GM12864 (cell line): ENCODE measurements at regions not wholly inside any gene's neighbourhood (a gene's known extent, or its start where the extent isn't known, plus 50 kb on each side); places are given as distances from the start of the nearest gene placed in this dataset.

Source experiments
- DNase-seq: peaks from one replicate; pipeline ENCODE4 v3.0.0-alpha.2; 2011; ENCODE audit warnings: low read depth
- H3K4me3 ChIP-seq: 2 replicates; pipeline ENCODE4 v1.5.1; 2011; ENCODE audit warnings: mild to moderate bottlenecking, low read depth, low read length, control low read depth
- TF ChIP-seq, protein P1 (sequence below): IDR thresholded peaks from 2 replicates; pipeline ENCODE4 v1.5.1; 2011; ENCODE audit warnings: low read depth, mild to moderate bottlenecking, moderate library complexity, low read length, control low read depth, inconsistent platforms; ENCODE audit errors: missing control alignments

DNA sequence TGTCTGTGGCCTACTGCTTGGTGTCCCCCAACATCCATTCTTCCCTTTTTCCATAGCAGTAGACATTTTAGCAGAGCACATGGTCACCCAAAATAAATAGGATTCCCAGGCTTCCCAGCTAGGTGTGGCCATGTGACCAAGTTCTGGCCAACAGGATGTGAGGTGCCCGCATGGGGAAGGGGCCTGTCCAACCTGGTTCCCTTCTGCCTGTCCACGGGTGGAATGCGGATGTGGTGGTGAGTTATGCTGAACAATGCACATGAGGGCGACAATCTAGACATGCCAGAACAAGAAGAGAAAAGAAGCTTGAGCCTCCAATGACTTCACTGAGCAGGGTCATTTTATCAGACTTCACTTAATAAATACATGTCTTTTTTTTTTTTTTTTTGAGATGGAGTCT is 77.6 kb upstream of the DLG1 start:
- DNase-seq = no peak
- no peak overlapping the region for H3K4me3 ChIP-seq
- TF ChIP-seq, protein P1, sequence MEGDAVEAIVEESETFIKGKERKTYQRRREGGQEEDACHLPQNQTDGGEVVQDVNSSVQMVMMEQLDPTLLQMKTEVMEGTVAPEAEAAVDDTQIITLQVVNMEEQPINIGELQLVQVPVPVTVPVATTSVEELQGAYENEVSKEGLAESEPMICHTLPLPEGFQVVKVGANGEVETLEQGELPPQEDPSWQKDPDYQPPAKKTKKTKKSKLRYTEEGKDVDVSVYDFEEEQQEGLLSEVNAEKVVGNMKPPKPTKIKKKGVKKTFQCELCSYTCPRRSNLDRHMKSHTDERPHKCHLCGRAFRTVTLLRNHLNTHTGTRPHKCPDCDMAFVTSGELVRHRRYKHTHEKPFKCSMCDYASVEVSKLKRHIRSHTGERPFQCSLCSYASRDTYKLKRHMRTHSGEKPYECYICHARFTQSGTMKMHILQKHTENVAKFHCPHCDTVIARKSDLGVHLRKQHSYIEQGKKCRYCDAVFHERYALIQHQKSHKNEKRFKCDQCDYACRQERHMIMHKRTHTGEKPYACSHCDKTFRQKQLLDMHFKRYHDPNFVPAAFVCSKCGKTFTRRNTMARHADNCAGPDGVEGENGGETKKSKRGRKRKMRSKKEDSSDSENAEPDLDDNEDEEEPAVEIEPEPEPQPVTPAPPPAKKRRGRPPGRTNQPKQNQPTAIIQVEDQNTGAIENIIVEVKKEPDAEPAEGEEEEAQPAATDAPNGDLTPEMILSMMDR = no peak

DNA sequence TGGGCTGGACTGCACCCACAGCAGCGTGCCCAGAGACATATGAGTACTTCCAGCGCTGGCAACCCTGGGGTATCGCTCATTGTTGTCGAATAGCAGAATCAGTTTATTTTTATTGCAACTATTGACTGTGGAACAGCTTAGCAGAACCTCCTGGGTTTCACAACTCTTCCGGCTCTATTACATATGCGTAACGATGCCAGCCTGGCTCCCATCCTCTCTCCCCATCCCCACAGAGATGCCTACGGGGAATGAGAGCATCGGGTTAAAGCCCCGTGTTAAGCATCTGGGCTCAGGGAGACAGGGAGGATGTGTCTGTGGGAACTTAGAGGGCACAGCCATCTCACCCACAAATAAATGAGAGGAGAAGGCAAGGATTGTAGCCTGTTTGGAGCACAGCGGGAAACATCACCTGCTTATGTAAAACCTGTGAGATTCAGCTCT is 76.6 kb upstream of the DLG1 start:
- no peak overlapping the region for H3K4me3 ChIP-seq
- TF ChIP-seq, protein P1 = no peak

DNA sequence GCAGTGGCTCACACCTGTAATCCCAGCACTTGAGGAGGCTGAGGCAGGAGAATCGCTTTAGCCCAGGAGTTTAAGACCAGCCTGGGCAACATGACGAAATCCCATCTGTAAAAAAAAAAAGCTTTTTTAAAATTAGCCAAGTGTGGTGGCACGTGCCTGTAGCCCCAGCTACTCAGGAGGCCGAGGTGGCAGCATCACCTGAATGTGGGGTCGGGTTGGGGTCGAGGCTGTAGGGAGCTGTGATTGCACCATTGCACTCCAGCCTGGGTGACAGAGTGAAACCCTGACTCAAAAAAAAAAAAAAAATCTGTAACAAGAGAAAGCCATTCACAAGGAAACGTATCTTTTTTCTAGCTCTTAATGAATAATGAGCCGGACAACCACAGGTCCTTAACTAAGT is 74.7 kb upstream of the DLG1 start:
- H3K4me3 ChIP-seq = no peak overlapping the region
- DNase-seq = no peak
- TF ChIP-seq, protein P1 = no peak

More for the DNA sequence above, 76.6 kb upstream of the DLG1 start:
- no peak for DNase-seq

DNA sequence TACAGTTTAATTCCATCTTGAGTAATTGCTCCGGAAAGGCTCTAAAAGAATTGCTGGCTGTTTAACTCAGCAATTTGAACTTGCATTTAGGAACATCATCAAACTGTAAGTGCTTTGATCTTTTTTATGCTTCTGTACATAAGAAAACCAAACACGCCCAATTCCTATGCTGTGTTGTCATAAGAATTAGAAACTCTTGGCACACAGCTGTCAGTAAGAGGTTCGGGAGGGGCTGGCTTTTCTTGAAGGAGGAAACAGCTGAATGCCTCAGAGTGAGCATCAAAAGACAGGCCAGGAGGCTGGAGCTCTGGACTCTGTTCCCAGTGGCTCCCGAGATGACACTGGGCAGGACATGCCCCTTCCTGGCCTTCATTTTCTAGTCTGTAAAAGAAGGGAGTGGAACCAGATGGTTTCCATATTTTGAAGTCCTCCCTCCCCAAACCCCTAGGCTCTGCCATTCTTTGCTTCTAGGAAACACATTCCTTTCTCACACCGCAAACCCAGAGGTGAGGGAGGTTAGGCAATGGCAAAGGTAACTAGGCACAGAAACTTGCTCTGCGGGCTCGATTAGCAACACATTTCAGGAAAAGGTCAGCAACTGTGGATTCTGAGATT is 73.7 kb upstream of the DLG1 start:
- TF ChIP-seq, protein P1 = no peak
- H3K4me3 ChIP-seq = no peak overlapping the region
- no peak for DNase-seq

DNA sequence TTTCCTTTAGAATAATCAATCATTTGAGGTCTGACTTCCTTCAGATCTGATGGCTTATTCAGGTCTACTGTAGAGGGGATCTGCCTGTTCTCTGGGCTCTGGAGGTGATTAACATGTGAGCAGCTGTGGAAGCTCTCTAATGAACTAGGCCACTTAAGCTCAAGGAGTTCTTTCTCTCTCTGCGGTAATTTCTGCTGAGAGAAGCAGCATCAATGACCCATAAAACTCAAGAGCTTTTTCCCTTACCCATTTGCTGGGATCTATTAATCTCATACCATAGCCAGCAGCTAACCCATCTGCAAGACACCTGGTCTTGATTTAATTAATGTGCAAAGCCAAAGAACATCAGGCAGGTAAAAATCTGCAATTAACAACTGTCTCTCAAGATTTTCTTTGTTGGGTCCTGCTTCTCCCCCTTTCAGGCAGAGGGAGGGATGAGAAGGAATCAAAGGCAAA is 73.2 kb upstream of the DLG1 start:
- TF ChIP-seq, protein P1 = no peak
- DNase-seq = no peak

DNA sequence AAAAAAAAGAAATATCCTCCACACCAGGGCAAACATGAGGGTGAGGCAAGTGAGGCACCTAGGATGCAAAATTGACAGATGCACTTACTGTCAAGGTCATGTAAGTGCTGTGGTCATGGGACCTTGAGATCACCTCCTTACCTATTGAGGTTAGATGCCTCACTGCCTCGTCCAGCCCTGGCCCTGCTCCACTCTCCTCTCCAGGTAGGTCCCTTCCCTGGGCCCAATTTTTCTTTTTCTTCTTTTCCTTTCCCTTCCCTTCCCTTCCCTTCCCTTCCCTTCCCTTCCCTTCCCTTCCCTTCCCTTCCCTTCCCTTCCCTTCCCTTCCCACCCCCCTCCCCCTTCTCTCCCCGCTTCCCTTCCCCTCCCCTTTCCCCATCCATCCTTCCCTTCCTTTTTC is 71.1 kb upstream of the DLG1 start:
- TF ChIP-seq, protein P1 = no peak
- no peak for DNase-seq
- no peak overlapping the region for H3K4me3 ChIP-seq

More for the DNA sequence above, 73.2 kb upstream of the DLG1 start:
- H3K4me3 ChIP-seq = no peak overlapping the region

DNA sequence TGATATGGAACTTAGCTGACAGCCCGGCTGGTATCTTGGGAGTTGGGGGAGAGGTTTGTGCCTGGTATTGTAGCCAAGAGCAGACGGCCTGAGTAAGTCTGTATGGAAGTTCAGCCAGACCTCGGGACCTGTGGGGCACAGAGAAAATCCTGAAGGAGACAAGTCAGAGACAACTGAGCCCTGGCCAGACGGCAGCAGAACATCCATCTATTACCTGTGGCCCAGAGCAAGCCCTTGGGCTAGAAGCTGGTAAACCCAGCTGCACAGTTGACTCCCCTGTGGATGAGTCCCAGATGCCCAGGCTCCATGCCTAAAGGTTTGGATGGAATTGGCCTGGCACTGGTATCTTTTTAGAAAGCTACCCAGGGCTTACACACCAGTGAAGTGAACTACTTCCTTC is 70.4 kb upstream of the DLG1 start:
- no peak overlapping the region for H3K4me3 ChIP-seq
- TF ChIP-seq, protein P1 = no peak
- DNase-seq = no peak
